GM18511 (cell line): ENCODE measurements at regions not wholly inside any gene's neighbourhood (a gene's known extent, or its start where the extent isn't known, plus 50 kb on each side); places are given as distances from the start of the nearest gene placed in this dataset.
A peak's percentile ranks its signal among the peaks of the same experiment; 100 is the strongest.

Experiments used
- ATAC-seq: cut with Tn5 transposase; IDR thresholded peaks from one replicate; pipeline ENCODE4 v1.9.1; 2021; ENCODE audit warnings: mild to moderate bottlenecking, moderate library complexity; ENCODE audit not compliant: unreplicated experiment

GRCh38 chr18:2256577-2256976, 314.7 kb downstream of the METTL4 start:
- no peak for ATAC-seq

GRCh38 chr18:2258954-2259353, 312.4 kb downstream of the METTL4 start:
- ATAC-seq, result no peak

- ATAC-seq, result no peak
Observed at GRCh38 chr18:2263303-2263890, 307.9 kb downstream of the METTL4 start.

GRCh38 chr18:2274613-2275012, 296.7 kb downstream of the METTL4 start:
- ATAC-seq, result no peak

GRCh38 chr18:2281086-2281485, 290.2 kb downstream of the METTL4 start:
- ATAC-seq, result no peak

GRCh38 chr18:2281523-2282199, 289.6 kb downstream of the METTL4 start:
- ATAC-seq, result no peak

GRCh38 chr18:2293109-2293839, 278.0 kb downstream of the METTL4 start:
- ATAC-seq, result no peak

GRCh38 chr18:2301316-2301715, 270.0 kb downstream of the METTL4 start:
- ATAC-seq, result no peak

GRCh38 chr18:2302012-2302411, 269.3 kb downstream of the METTL4 start:
- no peak for ATAC-seq

GRCh38 chr18:2302628-2303516, 268.4 kb downstream of the METTL4 start:
- no peak for ATAC-seq

- ATAC-seq, result no peak
Observed at GRCh38 chr18:2303517-2304238, 267.6 kb downstream of the METTL4 start.

- ATAC-seq, result no peak
Observed at GRCh38 chr18:2304378-2305175, 266.7 kb downstream of the METTL4 start.

- ATAC-seq, result no peak
Observed at GRCh38 chr18:2306606-2307005, 264.7 kb downstream of the METTL4 start.

- ATAC-seq, result no peak
Observed at GRCh38 chr18:2310886-2311285, 260.4 kb downstream of the METTL4 start.

- ATAC-seq, result peak; percentile 86
Observed at GRCh38 chr18:2312440-2312839, 258.9 kb downstream of the METTL4 start.

GRCh38 chr18:2313332-2313731, 258.0 kb downstream of the METTL4 start:
- no peak for ATAC-seq

GRCh38 chr18:2316082-2316750, 255.1 kb downstream of the METTL4 start:
- ATAC-seq, result no peak

GRCh38 chr18:2316751-2317696, 254.3 kb downstream of the METTL4 start:
- ATAC-seq, result no peak
